Esophagus muscularis mucosa (tissue), 3 donors: ENCODE measurements at regions not wholly inside any gene's neighbourhood (a gene's known extent, or its start where the extent isn't known, plus 50 kb on each side); places are given as distances from the start of the nearest gene placed in this dataset.

Source experiments
- POLR2AphosphoS5 ChIP-seq, 2 donors: sonication (generic); formaldehyde crosslinking; IDR thresholded peaks; one replicate each; pipeline ENCODE4 v1.6.1; 2017; ENCODE audit warnings: antibody characterized with exemption in 2 of 2
- TF ChIP-seq, protein P1 (sequence below), 3 experiments: fragments of 200-600 bp in 2 of 3; fragments of 450-650 bp in 1 of 3; sonication (generic) in 2 of 3; IDR thresholded peaks; one replicate each; pipeline ENCODE4 v1.5.1; 2017 to 2019; ENCODE audit warnings: antibody characterized with exemption in 3 of 3, mild to moderate bottlenecking in 2 of 3, moderate library complexity in 1 of 3

DNA sequence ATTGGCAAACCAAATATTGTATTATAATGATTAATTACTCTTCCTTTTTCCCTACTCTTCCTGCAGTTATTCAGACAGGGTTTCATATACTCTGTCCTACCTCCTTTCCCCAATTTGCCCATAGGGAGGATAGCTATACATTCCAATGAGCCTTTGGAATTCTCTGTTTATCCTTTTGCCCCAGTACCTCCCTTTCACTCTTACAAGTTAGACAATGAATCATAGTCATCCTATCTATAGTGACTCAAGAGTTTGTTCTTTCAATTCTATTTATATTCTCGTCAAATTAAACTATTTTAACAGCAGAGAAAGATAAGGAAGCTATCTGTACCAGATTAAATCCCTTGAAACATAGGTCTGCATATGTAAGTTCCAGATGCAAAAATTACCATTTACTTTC, 437.5 kb downstream of the NR4A2 start:
- TF ChIP-seq, protein P1, sequence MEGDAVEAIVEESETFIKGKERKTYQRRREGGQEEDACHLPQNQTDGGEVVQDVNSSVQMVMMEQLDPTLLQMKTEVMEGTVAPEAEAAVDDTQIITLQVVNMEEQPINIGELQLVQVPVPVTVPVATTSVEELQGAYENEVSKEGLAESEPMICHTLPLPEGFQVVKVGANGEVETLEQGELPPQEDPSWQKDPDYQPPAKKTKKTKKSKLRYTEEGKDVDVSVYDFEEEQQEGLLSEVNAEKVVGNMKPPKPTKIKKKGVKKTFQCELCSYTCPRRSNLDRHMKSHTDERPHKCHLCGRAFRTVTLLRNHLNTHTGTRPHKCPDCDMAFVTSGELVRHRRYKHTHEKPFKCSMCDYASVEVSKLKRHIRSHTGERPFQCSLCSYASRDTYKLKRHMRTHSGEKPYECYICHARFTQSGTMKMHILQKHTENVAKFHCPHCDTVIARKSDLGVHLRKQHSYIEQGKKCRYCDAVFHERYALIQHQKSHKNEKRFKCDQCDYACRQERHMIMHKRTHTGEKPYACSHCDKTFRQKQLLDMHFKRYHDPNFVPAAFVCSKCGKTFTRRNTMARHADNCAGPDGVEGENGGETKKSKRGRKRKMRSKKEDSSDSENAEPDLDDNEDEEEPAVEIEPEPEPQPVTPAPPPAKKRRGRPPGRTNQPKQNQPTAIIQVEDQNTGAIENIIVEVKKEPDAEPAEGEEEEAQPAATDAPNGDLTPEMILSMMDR (IDR thresholded peaks at IDR 0.05) = no peak
- no peak for TF ChIP-seq POLR2AphosphoS5 (IDR thresholded peaks at IDR 0.05)
